Fibroblast of mammary gland (primary cell): ENCODE measurements at regions not wholly inside any gene's neighbourhood (a gene's known extent, or its start where the extent isn't known, plus 50 kb on each side); places are given as distances from the start of the nearest gene placed in this dataset.

Experiments
- DNase-seq: peaks from one replicate; pipeline ENCODE4 v3.0.0-alpha.2; 2010; ENCODE audit warnings: low read depth
- H3K4me3 ChIP-seq: 2 replicates; pipeline ENCODE4 v1.5.1; 2011; ENCODE audit warnings: low read depth, mild to moderate bottlenecking, low read length, moderate library complexity; ENCODE audit not compliant: control insufficient read depth
- TF ChIP-seq, protein P1 (sequence below): conservative IDR thresholded peaks from 2 replicates; pipeline ENCODE4 v1.5.1; 2011; ENCODE audit warnings: low read depth, low read length, inconsistent platforms; ENCODE audit not compliant: control insufficient read depth, insufficient read depth

DNA sequence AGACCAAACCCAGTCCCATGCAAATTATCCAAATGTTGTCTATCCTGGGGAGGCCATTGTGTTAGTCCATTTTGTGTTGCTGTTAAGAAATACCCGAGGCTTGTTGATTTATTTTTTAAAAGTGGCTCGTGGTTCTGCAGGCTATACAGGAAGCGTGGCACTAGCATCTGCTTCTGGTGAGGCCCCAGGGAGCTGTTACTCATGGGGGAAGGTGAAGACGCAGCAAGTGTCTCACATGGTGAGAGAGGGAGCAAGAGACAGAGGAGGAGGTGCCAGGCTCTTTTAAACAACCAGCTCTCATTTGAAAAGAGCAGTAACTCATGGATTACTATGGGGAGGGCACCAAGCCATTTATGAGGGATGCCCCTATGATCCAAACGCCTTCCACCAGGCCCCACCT, 80.3 kb upstream of the ARL4C start:
- TF ChIP-seq, protein P1, sequence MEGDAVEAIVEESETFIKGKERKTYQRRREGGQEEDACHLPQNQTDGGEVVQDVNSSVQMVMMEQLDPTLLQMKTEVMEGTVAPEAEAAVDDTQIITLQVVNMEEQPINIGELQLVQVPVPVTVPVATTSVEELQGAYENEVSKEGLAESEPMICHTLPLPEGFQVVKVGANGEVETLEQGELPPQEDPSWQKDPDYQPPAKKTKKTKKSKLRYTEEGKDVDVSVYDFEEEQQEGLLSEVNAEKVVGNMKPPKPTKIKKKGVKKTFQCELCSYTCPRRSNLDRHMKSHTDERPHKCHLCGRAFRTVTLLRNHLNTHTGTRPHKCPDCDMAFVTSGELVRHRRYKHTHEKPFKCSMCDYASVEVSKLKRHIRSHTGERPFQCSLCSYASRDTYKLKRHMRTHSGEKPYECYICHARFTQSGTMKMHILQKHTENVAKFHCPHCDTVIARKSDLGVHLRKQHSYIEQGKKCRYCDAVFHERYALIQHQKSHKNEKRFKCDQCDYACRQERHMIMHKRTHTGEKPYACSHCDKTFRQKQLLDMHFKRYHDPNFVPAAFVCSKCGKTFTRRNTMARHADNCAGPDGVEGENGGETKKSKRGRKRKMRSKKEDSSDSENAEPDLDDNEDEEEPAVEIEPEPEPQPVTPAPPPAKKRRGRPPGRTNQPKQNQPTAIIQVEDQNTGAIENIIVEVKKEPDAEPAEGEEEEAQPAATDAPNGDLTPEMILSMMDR, result no peak
- DNase-seq, result no peak
- H3K4me3 ChIP-seq, result no peak overlapping the region

DNA sequence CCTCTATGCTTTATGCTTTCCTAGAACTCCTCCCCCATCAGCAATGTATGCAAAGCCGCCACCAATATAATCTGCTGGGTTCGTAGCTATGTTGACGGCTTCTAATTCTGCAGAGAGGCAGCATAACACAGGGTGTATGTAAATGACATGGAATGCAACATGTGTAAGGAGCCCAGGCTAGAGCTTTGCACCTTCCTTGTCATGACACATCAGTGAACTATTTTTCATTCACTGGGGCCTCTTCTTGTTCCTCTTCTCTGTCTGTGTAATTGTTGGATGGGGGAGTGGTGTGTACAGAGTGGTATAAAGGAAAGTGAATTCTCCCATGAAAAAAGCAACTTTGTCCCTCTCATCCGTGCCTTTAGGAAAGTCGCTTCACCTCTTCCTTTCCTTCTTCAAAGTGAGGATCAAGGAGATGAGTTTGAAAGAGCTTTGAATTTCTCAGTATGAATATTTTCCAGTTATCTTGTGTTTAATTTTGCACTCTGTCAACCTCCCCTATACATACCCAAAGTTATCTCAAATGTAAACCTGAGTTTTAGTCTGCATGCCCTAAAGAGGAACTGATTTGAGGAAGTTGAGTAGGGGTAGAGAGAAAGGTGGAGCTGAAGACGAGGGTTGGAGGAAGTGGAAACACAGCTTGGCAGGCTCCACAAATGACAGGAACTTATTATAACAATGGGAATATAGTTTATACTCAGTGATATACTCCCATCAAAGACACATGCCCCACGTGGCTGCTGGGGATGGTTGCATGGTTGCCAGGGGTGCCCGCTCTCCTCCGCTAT, 74.9 kb upstream of the ARL4C start:
- H3K4me3 ChIP-seq, result no peak overlapping the region
- DNase-seq, result no peak
- TF ChIP-seq, protein P1, result no peak

GRCh38 chr2:234570476-234570875, 73.6 kb upstream of the ARL4C start:
- no peak overlapping the region for H3K4me3 ChIP-seq
- TF ChIP-seq, protein P1, result no peak
- no peak for DNase-seq

DNA sequence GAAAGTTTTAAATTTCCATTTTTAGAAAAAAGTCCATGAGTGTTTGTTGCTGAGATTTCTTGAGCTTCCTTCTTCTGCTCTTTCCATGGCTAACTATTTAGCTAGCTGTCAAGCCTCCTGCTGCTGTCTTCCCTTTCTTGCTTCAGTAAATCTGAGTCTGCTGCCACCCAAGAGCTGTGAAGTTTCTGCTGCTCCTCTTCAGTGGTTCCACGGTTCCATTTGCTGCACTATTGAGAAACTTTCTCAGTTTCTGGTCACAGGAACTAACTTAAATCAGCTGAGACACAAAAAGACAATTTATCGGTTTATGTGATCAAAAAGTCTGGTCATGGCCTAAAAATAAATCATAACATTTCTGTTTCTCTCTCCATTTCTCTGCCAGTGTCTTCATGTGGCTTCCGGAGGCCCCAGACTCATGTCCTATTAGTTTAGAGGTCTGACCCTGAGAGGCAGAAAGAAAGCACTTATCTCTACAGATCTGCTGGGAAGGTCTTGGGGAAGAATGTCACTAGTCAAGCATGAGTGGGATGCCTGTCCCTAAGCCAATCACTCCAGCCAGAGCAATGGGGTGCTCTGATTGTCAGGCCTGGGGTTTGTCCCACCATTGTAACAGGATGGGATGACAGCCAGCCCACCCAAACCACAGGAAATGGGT, 73.0 kb upstream of the ARL4C start:
- DNase-seq, result no peak
- no peak overlapping the region for H3K4me3 ChIP-seq
- TF ChIP-seq, protein P1, result no peak

DNA sequence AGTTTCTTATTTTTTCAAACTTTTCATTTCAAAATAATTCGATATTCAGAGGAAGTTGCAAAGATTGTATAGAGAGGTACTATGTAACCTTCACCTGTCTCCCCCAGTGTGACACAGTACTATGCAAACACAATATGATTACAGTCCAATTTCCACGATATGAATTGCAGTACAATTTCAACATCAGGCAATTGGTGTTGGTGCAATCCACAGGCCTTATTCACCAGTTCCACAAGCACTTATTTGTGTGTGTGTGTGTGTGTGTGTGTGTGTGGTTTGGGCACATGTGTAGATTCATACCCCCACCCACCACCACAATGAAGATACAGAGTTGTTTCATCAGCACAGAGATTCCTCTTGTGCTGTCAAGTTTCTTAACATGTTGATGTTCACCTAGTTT, 69.7 kb upstream of the ARL4C start:
- no peak for DNase-seq
- TF ChIP-seq, protein P1, result no peak
- H3K4me3 ChIP-seq, result no peak overlapping the region

DNA sequence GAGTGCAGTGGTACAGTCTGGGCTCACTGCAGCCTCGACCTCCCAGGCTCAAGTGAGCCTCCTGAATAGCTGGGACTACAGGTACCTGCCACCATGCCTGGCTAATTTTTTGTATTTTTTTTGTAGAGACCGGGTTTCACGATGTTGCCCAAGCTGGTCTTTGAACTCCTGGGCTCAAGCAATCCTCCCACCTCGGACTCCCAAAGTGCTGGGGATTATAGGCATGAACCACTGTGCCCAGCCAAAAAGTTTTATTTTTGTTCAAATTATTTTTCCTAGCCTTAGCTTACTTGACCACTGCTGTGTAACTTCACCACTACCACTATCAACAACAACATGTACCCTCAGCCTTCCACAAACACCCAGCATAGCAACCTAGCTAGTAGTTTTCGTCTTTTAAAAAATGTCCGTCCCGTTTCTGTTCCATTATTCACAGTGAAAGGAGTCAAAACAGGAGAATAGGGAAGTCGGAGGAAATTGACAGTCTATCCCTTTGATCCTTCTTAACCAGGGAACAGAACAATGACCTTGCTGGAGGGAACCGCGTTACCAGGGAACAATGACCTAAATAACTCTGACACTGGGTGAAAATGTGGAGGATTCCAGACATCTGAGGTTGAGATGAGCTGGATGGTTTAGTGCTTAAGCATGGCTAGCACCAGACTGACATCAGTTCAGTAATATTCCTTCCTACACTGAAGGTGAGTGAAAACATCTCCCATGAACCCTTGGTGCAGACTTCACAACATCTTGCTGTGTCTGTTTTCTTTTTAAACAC, 69.2 kb upstream of the ARL4C start:
- TF ChIP-seq, protein P1, result no peak
- H3K4me3 ChIP-seq, result no peak overlapping the region
- no peak for DNase-seq
